ENCODE measurements at regions not wholly inside any gene's neighbourhood (a gene's known extent, or its start where the extent isn't known, plus 50 kb on each side); places are given as distances from the start of the nearest gene placed in this dataset.

- TF ChIP-seq POLR2A (IDR thresholded peaks at IDR 0.05; ENCODE audit: low read length) = no peak
- TF ChIP-seq MYC (IDR thresholded peaks at IDR 0.05; ENCODE audit: borderline replicate concordance, low read length) = no peak
- no peak for TF ChIP-seq PBX3 (IDR thresholded peaks at IDR 0.05)
- no peak for TF ChIP-seq EP300 (IDR thresholded peaks at IDR 0.05)
- no peak for TF ChIP-seq CTCF (IDR thresholded peaks at IDR 0.05)
- no peak for TF ChIP-seq PHF8 (IDR thresholded peaks at IDR 0.05; ENCODE audit: borderline replicate concordance, low read depth)
- no peak for TF ChIP-seq POLR2AphosphoS2 (conservative IDR thresholded peaks at IDR 0.05; ENCODE audit: low read length)
Observed at GRCh38 chr1:69090752-69091151, 477.0 kb upstream of the LRRC7 start.

Measured in A549 (cell line).